Peyer's patch (tissue), 4 donors: ENCODE measurements at regions not wholly inside any gene's neighbourhood (a gene's known extent, or its start where the extent isn't known, plus 50 kb on each side); places are given as distances from the start of the nearest gene placed in this dataset.

Experiments used
- DNase-seq, 3 donors: peaks; one replicate each; pipeline ENCODE4 v3.0.0-alpha.2; 2017 to 2019
- H3K27ac ChIP-seq, 4 donors: fragments of 200-600 bp; sonication (generic); one replicate each; pipeline ENCODE4 v1.5.1; 2016 to 2019
- H3K27me3 ChIP-seq, 2 donors: fragments of 200-600 bp; sonication (generic); one replicate each; pipeline ENCODE4 v1.5.1; 2019
- H3K36me3 ChIP-seq, 3 donors: fragments of 200-600 bp; sonication (generic); one replicate each; pipeline ENCODE4 v1.5.1; 2016 to 2019
- H3K4me1 ChIP-seq, 4 donors: fragments of 200-600 bp; sonication (generic); one replicate each; pipeline ENCODE4 v1.5.1; 2016 to 2019
- H3K4me3 ChIP-seq, 4 donors: fragments of 200-600 bp; sonication (generic); 1 replicate in 3 of 4; 2 replicates in 1 of 4; pipeline ENCODE4 v1.5.1; 2016 to 2019; ENCODE audit warnings: mild to moderate bottlenecking in 1 of 4
- H3K9me3 ChIP-seq, 4 donors: fragments of 200-600 bp; sonication (generic); one replicate each; pipeline ENCODE4 v1.5.1; 2016 to 2019; ENCODE audit warnings: mild to moderate bottlenecking in 1 of 4
- POLR2A ChIP-seq, 2 donors: fragments of 450-650 bp; IDR thresholded peaks; one replicate each; pipeline ENCODE4 v1.5.1; 2017; ENCODE audit warnings: antibody characterized with exemption in 2 of 2, mild to moderate bottlenecking in 2 of 2, moderate library complexity in 2 of 2
- TF ChIP-seq, protein P1 (sequence below), 6 experiments: fragments of 450-650 bp in 4 of 6; fragments of 200-600 bp in 2 of 6; sonication (generic) in 1 of 6; IDR thresholded peaks; one replicate each; pipeline ENCODE4 v1.5.1; 2017 to 2019; ENCODE audit warnings: antibody characterized with exemption in 6 of 6, mild to moderate bottlenecking in 3 of 6, moderate library complexity in 1 of 6

DNA sequence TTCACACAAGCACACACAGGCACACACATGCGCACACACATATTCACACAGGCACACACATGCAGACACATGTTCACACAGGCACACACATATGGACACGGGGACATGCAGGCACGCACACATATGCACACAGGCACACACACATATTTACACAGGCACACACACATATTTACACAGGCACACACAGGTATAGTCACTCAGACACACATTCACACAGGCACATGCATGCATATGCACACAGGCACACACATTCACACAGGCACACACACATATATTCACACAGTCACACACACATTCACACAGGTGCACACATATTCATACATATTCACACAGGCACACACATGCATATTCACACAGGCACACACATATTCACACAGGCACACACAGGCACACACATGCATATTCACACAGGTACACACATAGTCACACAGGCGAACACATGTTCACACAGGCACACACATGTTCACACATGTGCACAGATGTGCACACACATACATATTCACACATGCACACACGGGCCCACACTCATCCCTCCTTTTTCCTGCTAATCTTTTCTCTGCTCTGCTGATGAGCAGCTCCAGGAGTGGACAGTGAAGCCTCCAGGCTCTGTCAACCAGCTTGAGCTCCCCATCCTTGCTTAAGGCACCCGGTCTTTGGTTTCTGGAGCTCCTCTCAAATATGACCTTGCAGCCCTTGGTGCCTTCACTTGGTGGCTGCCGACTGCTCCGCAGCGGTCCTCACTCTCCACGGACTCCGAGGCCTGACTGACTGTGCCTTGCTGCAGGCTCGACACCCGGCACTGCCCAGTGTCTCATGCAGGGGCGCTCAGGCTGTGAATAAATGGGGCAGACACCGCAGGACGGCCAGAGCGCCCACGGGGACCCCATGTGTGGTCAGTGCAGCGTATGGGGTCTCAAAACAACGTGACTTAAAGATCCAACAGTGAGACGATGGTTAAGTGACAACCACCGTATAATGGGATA, 581.2 kb upstream of the MGMT start:
- Histone ChIP-seq H3K27me3 (no peaks in the 10 kb centered on the region), H3K4me1 (no peaks in the 10 kb centered on the region), H3K27ac (no peak overlapping the region), H3K36me3 (no peaks in the 10 kb centered on the region), H3K4me3 (no peak overlapping the region), H3K9me3 (no peaks in the 10 kb centered on the region)
- no peak for DNase-seq
- TF ChIP-seq, protein P1, sequence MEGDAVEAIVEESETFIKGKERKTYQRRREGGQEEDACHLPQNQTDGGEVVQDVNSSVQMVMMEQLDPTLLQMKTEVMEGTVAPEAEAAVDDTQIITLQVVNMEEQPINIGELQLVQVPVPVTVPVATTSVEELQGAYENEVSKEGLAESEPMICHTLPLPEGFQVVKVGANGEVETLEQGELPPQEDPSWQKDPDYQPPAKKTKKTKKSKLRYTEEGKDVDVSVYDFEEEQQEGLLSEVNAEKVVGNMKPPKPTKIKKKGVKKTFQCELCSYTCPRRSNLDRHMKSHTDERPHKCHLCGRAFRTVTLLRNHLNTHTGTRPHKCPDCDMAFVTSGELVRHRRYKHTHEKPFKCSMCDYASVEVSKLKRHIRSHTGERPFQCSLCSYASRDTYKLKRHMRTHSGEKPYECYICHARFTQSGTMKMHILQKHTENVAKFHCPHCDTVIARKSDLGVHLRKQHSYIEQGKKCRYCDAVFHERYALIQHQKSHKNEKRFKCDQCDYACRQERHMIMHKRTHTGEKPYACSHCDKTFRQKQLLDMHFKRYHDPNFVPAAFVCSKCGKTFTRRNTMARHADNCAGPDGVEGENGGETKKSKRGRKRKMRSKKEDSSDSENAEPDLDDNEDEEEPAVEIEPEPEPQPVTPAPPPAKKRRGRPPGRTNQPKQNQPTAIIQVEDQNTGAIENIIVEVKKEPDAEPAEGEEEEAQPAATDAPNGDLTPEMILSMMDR (IDR thresholded peaks at IDR 0.05), result no peak
- TF ChIP-seq POLR2A (IDR thresholded peaks at IDR 0.05), result no peak

DNA sequence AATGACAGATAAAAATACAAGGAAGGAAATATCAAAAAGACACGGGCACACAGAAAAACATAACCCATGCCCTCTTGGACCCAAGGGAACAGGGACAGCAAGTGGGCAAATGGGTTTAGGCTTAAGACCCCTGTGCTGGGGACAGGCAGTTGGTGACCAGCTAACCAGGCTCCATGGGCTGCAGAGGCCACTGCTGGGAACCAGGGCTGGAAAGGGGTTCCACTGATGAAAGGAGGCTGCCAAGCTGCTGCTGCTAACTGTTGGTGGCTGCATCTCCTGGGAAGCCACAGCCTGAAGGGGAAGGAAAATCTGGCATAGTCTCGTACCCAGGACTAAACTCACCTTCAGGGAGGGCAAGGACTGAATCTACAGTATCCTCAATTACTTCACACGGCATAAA, 579.2 kb upstream of the MGMT start:
- DNase-seq, result no peak
- H3K27ac ChIP-seq, result no peak overlapping the region
- H3K4me3 ChIP-seq, result no peak overlapping the region
- no peaks in the 10 kb centered on the region for H3K36me3 ChIP-seq
- no peaks in the 10 kb centered on the region for H3K9me3 ChIP-seq
- no peaks in the 10 kb centered on the region for H3K4me1 ChIP-seq
- no peaks in the 10 kb centered on the region for H3K27me3 ChIP-seq
- no peak for TF ChIP-seq POLR2A (IDR thresholded peaks at IDR 0.05)
- TF ChIP-seq, protein P1 (IDR thresholded peaks at IDR 0.05), result no peak

DNA sequence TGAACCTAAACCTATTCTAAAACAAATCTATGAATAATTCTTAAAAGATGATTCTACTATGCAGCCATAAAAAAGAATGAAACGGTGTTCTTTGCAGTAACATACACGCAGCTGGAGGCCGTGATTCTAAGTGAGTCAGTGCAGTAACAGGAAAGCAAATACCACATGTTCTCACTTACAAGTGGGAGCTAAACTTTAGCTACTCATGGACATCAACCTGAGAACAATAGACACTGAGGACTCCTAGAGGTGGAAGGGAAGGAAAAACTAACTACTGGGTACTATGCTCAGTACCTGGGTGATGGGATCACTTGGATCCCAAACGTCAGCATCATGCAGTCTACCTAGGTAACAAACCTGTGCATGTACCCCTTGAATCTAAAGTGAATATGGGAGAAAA, 575.0 kb upstream of the MGMT start:
- no peak for DNase-seq
- Histone ChIP-seq H3K4me1 (no peaks in the 10 kb centered on the region), H3K27ac (no peak overlapping the region), H3K36me3 (no peaks in the 10 kb centered on the region), H3K9me3 (no peaks in the 10 kb centered on the region), H3K27me3 (no peaks in the 10 kb centered on the region), H3K4me3 (no peak overlapping the region)
- TF ChIP-seq, protein P1 (IDR thresholded peaks at IDR 0.05), result no peak
- no peak for TF ChIP-seq POLR2A (IDR thresholded peaks at IDR 0.05)

DNA sequence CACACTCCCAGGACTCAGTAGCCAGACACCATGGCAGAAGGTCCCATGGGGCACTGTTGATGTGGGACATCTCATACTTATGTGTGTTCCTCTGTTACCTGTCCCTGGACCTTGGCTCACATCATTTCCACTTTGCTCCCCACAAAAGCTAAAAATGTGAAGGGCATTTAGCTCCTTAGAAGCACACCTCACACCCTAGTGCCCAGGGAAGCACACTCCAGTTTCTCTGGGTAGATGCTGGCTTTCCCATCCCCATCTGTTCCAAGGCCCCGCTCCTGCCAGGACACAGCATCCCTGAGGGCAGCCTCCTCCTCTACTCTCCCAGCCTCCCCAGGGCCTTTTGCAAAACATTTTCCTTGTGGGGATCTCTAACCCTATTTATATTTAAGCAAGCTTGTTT, 572.4 kb upstream of the MGMT start:
- no peaks in the 10 kb centered on the region for H3K9me3 ChIP-seq
- H3K27me3 ChIP-seq, result no peaks in the 10 kb centered on the region
- no peaks in the 10 kb centered on the region for H3K4me1 ChIP-seq
- H3K4me3 ChIP-seq, result no peak overlapping the region
- no peak overlapping the region for H3K27ac ChIP-seq
- no peak for DNase-seq
- H3K36me3 ChIP-seq, result no peaks in the 10 kb centered on the region
- TF ChIP-seq POLR2A (IDR thresholded peaks at IDR 0.05), result no peak
- TF ChIP-seq, protein P1 (IDR thresholded peaks at IDR 0.05), result no peak

DNA sequence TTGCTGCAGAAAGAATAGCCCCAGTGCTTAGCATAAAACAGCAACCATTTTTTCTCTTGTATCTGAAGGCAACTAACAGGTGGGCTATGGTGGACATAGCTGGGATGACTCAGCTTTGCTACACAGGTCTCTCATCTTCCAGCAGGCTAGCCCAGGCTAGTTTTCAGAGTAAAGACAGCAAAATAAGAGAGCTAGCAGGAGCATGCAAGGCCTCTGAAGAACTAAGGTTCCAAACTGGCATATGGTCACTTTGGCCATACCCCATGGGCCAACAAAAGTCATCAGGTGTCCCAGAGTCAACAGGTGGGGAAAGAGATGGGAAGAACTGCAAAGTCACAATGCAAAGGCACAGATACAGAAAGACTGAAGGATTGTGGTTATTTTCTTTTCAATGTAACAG, 571.6 kb upstream of the MGMT start:
- Histone ChIP-seq H3K4me3 (no peak overlapping the region), H3K4me1 (no peaks in the 10 kb centered on the region), H3K36me3 (no peaks in the 10 kb centered on the region), H3K9me3 (no peaks in the 10 kb centered on the region), H3K27me3 (no peaks in the 10 kb centered on the region), H3K27ac (no peak overlapping the region)
- TF ChIP-seq POLR2A (IDR thresholded peaks at IDR 0.05), result no peak
- TF ChIP-seq, protein P1 (IDR thresholded peaks at IDR 0.05), result no peak
- no peak for DNase-seq
